ENCODE measurements at regions not wholly inside any gene's neighbourhood (a gene's known extent, or its start where the extent isn't known, plus 50 kb on each side); places are given as distances from the start of the nearest gene placed in this dataset.

DNA sequence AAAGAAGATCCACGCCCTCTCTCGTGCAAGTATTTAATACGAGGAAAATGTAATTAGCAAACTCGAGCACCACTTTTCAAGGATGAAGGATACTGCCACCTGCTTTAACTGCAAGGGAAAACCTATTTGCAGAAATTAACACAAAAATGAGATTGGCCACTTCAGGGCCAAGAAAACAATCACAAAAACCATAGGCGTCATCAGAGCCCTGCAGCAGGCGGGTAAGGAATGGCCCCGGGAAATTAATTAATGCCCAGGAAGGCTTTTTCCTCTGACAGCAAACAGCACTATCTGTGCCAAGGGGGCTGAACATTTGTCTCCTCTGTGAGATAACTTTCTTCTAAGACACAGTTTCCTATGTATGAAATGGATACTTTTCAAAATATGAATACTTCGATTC is 255.7 kb downstream of the CTTN start:
- TF ChIP-seq CTCF (conservative IDR thresholded peaks at IDR 0.05), result no peak
- TF ChIP-seq EZH2 (IDR thresholded peaks at IDR 0.05; ENCODE audit: low read depth), result no peak
